HG03354 (cell line): ENCODE measurements at regions not wholly inside any gene's neighbourhood (a gene's known extent, or its start where the extent isn't known, plus 50 kb on each side); places are given as distances from the start of the nearest gene placed in this dataset.

Experiments
- ATAC-seq: cut with Tn5 transposase; IDR thresholded peaks from one replicate; pipeline ENCODE4 v1.9.1; 2021; ENCODE audit warnings: mild to moderate bottlenecking; ENCODE audit not compliant: unreplicated experiment, poor library complexity, severe bottlenecking

DNA sequence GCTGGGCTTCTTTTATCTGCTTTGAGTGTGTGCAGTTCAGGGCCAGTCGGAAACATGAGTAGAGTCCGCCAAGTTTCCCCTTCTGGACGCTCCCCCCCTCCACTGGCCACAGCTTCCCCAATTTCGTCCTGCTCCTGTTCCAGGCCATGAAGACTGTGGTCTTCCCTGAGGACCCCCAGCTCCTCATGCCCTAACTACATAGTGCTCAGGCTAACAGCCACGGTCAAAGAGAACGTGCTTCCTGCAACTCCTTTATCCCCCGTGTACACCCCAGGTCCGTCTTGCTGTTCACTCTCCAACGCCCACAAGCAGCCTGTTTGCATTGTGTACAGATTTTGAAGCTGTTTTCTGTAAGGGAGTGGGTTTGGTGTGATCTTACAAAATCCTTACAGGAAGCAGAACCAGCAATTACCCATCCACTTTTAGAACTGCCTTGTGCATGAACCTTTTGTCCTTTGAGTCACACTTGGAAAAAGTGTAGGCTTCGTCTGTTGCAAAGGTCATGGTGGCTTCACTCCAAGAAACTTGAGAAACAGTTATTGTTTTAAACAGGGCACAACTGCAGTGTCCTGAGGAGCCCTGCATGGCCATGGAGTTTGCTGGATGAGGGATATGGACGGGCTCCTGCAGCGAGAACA lies 77.0 kb upstream of the FAM20C start:
- no peak for ATAC-seq

DNA sequence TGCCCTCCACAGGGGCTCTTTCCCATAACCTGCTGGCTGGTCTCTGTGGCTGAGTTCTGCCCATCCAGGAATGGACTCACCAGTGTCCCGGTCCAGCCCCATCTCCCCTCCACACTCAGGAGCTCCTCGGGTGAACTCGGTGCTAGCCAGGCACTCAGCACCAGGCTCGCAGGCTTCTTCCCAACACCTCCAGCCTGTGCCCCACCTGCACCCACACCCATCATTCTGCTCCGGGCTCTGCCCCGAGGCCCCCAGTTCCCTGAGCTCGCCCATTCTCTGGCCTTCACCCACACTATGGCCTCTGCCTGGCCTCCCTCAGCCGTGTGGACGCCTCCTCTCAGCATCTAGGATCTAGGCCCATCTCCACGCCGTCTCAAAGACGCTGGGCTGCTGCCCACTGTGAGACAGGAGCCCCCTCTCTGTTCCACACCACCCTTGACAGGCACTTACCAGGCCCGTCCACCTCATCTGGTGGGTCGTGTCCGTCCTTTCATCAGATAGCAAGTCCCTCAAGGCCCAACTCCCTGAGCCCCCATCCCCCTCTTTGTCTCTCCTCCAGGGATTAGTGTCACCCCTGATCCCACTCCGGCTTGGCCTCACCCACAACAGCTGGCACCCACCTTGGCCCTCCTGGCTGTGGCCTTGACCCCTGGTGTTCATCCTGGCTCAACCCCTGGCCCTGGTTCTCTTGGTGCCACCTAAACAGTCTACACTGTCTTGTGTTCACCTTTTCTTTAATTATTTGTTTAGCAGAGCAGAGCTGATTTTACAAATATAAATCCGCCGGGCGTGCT lies 76.0 kb upstream of the FAM20C start:
- no peak for ATAC-seq

DNA sequence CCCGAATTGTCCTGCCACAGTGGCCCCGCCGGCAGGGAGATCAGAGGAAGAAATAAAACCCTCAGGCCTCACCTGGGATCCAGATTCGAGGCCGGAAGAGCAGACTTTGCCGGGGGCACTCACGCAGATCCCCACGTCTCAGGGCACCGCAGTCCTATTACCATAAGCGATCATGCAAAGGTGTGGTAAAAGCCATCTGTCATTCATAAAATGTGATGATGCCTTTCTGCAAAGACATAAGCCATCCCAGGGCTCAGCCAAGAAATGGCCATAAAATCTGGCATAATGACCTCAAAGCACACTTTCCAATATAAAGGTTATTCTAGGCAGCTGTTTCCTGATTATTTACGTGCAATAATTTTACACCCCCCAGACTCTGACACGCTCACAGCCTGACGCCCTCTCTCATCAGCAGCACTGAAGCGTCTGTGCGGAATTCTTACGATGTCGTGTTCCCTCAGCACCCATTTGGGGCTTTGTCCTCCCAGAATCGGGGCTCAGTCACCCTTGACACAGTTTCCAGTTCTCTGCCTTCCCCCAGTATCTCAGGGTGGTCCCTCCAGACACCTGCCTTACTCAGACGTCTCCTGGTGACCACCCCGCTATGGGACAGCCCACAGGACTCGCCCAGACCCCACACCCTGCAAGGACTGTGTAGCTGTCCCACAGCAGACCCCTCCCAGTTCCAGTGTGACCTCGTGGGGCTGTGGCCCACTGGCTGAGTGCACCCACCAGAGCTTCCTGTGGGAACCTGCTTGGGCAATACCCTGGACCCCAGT lies 74.3 kb upstream of the FAM20C start:
- ATAC-seq, result no peak

- ATAC-seq, result no peak
These were observed 73.6 kb upstream of the FAM20C start for GRCh38 chr7:118615-119391.

DNA sequence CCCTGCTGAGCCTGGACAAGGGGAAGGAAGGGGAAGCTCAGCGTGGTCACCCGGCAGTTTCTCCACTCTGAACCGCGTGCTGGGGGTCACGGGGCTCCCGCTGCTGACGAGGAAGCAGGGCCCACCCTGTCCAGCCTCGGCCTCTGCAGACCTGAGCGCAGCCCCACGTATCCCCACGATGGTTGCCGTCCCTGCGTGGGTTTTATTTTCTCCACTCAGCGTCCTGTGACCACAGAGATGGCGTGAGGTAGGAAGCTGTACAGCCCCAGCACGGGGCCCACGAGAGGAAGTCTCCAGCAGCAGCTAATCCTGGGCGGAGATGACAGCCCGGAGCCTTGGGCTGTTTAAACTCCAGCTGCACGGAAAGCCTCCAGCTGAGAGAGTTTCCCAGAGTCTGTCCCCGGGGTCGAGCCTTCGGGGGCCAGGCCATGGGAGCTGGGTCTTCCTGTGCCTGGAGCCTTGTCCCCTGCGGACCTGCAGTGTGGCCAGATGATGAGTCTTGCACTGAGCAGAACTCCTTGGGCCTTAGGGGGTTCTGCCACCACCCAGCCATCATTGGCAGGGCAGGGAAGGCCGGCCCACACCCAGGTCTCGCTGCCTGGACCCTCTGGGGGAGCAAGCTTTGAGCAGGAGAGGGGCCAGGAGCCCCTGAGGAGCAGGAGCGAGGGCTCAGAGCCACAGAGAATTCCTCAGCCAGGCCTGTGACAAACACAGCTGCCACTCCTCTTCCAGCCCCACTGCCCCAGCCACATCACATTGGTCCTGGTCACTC lies 72.8 kb upstream of the FAM20C start:
- ATAC-seq, result no peak

- no peak for ATAC-seq
These were observed 72.0 kb upstream of the FAM20C start for GRCh38 chr7:120164-120991.

- ATAC-seq, result no peak
These were observed 71.2 kb upstream of the FAM20C start for GRCh38 chr7:121002-121785.

DNA sequence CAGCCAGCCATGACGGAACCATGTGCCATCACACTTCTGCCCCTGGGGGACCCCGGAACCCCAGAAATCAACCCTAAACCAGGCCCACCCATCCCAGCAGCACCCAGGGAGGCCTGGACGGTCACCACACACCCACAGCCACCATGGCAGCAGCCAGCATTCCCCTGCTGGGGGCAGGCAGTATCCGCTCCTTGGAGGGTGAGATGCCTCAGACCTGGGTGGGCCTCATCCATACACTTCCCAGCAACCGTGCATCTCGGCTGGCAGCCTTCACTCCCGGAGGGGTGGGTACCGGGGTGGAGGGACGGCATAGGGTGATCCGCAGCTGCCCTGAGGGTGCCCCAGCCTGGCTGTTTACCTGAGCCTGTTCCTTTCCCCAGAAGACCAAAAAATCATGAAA lies 69.1 kb upstream of the FAM20C start:
- no peak for ATAC-seq

GRCh38 chr7:124130-124949 lies 68.0 kb upstream of the FAM20C start:
- ATAC-seq, result no peak

- ATAC-seq, result no peak
These were observed 67.3 kb upstream of the FAM20C start for GRCh38 chr7:125061-125475.

- no peak for ATAC-seq
These were observed 66.7 kb upstream of the FAM20C start for GRCh38 chr7:125661-126060.

GRCh38 chr7:126368-126767 lies 66.0 kb upstream of the FAM20C start:
- no peak for ATAC-seq

GRCh38 chr7:127064-127598 lies 65.2 kb upstream of the FAM20C start:
- ATAC-seq, result no peak

DNA sequence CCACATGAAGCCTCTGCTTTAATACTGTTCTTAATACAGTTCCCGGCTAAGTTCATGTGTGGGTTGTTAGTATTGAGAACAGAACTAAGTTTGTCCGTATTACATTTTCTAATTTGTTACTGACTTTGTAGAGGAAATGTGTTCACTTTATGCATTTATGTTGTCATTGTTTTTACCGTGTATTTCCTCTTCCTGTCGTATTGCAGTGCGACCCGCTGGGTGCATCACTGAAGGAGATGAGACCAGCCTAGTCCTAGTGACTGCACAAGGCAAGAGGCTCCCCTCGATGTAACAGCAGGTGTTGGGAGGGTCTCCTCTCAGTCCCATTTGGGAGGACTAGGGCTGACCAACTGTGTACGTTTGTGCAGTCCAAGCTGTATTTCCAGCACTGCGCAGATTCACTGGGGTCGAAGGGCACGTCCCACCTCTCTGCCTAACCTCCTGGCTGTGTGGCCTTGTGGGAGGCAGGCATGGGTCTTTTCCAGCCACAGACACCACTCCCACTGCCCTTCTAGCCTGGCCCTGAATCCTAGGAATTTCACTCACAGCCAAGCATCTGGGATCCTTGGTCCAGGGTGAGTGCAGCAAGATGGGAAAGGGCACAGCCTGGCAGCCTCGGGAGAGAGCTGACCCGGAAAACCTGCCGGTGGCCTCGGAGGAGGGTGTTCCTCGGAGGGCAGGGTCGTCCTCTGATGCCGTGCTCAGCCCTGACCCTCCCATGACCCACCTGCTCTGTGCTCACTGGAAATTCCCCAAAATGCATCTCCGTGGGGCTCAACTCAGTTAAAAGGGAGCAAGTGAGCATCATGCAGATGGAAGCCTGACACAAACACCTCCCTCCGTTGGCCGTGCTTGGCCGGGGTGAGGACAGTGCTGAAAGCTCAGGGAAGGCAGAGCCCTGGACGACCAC lies 63.9 kb upstream of the FAM20C start:
- no peak for ATAC-seq

DNA sequence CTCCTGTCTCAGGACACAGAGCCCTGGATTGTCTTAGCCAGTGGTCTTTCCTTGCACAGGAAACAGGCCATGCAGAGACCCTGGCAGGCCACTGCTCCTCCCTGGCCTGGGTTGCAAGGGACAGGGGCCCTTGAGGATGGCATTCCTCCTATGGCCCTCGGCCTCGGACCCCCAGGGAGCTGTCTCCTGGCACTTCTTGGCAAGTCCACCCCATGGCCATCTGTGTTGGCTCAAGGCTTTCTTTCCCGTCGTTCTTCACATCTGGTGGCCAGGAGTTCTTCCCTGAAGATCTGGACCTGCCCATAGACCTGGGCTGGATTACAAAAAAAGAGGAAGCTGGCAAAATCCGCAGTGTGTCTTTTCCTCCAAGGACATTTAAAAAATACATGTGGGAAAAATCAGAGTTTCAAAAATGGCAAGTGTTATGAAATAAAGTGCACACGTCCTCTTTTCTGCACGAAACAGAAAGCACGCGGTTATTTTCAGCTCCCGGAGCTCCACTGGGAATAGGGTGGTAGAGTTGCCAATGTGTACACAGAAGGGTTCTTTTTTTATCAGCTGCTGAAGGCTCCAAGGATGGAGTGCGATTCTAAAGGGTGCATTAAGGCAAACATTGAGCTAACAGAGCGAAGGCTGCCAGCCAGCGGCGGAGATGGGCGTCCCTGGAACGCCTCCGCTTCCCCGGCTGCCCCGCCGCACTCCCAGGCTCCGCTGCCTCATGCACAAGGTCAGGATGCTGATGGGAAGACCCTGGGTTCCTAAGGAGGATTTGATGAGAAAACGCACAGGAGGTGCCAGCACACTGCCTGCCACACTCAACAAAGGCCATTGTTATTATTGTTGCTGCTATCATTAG lies 62.8 kb upstream of the FAM20C start:
- no peak for ATAC-seq
